ENCODE measurements at regions not wholly inside any gene's neighbourhood (a gene's known extent, or its start where the extent isn't known, plus 50 kb on each side); places are given as distances from the start of the nearest gene placed in this dataset.

DNA sequence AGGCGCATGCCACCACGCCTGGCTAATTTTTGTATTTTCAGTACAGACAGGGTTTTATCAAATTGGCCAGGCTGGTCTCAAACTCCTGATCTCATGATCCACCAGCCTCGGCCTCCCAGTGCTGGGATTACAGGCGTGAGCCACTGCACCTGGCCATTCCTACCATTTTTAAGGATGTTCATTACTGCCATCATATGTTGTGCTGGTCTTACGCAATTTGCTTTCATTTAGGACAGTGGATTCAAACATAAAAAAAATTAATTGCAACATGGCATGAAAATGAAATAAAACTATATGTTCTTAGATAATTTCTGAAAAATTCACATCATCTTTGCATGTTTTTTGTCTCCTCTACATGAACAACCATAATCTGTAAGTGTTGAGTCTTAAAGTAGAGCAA, 527.7 kb downstream of the LTN1 start:
- Histone ChIP-seq H3K4me2 (ENCODE audit: low read length) (no peak overlapping the region), H3K79me2 (ENCODE audit: control insufficient read depth, low read length) (no peaks in the 10 kb centered on the region), H4K20me1 (ENCODE audit: control insufficient read depth, insufficient read depth, low read depth, low read length) (no peaks in the 10 kb centered on the region), H3K4me1 (ENCODE audit: control insufficient read depth, low read length) (no peaks in the 10 kb centered on the region), H3K27me3 (ENCODE audit: control insufficient read depth, low read length) (no peaks in the 10 kb centered on the region), H3K9me3 (ENCODE audit: control insufficient read depth, insufficient read depth, low read length) (no peaks in the 10 kb centered on the region), H3K27ac (ENCODE audit: low read depth, low read length) (no peak overlapping the region), H3K36me3 (ENCODE audit: control insufficient read depth, low read length) (no peaks in the 10 kb centered on the region), H3K4me3 (ENCODE audit: low read length) (no peak overlapping the region), H3K9me2 (replicated peaks; ENCODE audit: control insufficient read depth, low read length) (no peaks in the 10 kb centered on the region), H3F3A (ENCODE audit: control insufficient read depth, insufficient read depth) (no peaks in the 10 kb centered on the region)
- no peak for TF ChIP-seq EZH2phosphoT487 (IDR thresholded peaks at IDR 0.05; ENCODE audit: borderline replicate concordance, low read length)
- TF ChIP-seq, protein P1, sequence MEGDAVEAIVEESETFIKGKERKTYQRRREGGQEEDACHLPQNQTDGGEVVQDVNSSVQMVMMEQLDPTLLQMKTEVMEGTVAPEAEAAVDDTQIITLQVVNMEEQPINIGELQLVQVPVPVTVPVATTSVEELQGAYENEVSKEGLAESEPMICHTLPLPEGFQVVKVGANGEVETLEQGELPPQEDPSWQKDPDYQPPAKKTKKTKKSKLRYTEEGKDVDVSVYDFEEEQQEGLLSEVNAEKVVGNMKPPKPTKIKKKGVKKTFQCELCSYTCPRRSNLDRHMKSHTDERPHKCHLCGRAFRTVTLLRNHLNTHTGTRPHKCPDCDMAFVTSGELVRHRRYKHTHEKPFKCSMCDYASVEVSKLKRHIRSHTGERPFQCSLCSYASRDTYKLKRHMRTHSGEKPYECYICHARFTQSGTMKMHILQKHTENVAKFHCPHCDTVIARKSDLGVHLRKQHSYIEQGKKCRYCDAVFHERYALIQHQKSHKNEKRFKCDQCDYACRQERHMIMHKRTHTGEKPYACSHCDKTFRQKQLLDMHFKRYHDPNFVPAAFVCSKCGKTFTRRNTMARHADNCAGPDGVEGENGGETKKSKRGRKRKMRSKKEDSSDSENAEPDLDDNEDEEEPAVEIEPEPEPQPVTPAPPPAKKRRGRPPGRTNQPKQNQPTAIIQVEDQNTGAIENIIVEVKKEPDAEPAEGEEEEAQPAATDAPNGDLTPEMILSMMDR (IDR thresholded peaks at IDR 0.05; ENCODE audit: low read depth, low read length, poor library complexity, severe bottlenecking), result no peak

DNA sequence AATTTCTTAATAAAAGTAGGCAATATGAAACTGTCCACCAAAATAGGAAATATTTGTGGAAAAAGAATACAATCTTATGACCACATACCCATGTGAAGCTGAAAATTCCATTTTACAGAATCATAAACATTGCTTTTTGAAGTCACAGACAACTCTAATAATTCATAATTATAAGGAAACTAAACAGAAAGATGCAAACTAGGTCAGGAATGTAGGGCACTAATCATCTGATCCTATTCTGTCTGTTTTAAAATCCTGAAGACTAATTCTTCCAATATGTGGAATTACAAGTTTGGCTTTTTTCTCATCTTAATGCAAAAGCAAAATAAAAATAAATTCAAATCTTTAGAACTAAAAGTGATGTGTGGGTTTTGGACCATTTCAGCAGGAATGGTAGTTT, 528.6 kb downstream of the LTN1 start:
- Histone ChIP-seq H3K9me3 (ENCODE audit: control insufficient read depth, insufficient read depth, low read length) (no peaks in the 10 kb centered on the region), H3K36me3 (ENCODE audit: control insufficient read depth, low read length) (no peaks in the 10 kb centered on the region), H3K4me1 (ENCODE audit: control insufficient read depth, low read length) (no peaks in the 10 kb centered on the region), H3K9me2 (replicated peaks; ENCODE audit: control insufficient read depth, low read length) (no peaks in the 10 kb centered on the region), H4K20me1 (ENCODE audit: control insufficient read depth, insufficient read depth, low read depth, low read length) (no peaks in the 10 kb centered on the region), H3K4me2 (ENCODE audit: low read length) (no peak overlapping the region), H3K27ac (ENCODE audit: low read depth, low read length) (no peak overlapping the region), H3F3A (ENCODE audit: control insufficient read depth, insufficient read depth) (no peaks in the 10 kb centered on the region), H3K4me3 (ENCODE audit: low read length) (no peak overlapping the region), H3K79me2 (ENCODE audit: control insufficient read depth, low read length) (no peaks in the 10 kb centered on the region), H3K27me3 (ENCODE audit: control insufficient read depth, low read length) (no peaks in the 10 kb centered on the region)
- TF ChIP-seq EZH2phosphoT487 (IDR thresholded peaks at IDR 0.05; ENCODE audit: borderline replicate concordance, low read length), result no peak
- TF ChIP-seq, protein P1 (IDR thresholded peaks at IDR 0.05; ENCODE audit: low read depth, low read length, poor library complexity, severe bottlenecking), result no peak

DNA sequence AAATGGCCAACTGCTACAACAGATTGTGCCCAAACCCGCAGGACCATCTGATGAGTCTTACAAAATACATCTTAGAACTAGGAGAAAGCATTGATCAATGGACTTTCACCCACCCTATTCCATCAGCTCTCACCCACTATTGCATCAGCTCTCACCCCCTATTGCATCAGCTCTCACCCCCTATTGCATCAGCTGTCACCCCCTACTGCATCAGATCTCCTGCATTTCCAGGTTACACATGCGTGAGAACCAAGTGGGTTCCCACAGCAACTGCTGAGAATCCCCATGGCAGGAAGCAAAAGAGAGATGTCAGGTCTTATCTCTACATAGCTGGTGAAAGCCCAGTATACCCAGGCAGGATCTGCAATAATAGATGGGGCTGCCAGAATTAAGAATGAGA, 533.5 kb downstream of the LTN1 start:
- no peak for TF ChIP-seq EZH2phosphoT487 (IDR thresholded peaks at IDR 0.05; ENCODE audit: borderline replicate concordance, low read length)
- TF ChIP-seq, protein P1 (IDR thresholded peaks at IDR 0.05; ENCODE audit: low read depth, low read length, poor library complexity, severe bottlenecking), result no peak
- H3K36me3 ChIP-seq (ENCODE audit: control insufficient read depth, low read length), result no peaks in the 10 kb centered on the region

DNA sequence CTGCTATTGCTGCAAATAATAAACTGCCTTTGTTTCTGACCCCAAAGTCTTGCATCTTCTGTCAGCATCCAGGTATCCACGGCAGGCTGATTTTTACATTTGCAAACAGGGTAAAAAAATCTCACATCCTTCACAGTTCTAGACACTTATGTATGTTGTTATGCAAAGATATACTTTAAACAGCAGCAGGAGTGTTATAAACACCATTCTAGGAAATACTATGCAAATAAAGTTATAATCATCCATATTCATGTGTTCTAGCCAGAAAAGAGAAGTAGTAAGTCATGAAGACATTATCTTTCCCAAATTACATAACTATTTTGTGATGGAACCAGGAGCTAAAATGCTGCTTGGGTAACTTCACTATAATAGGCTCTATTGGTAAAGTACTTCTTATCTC, 534.2 kb downstream of the LTN1 start:
- no peaks in the 10 kb centered on the region for H3K36me3 ChIP-seq (ENCODE audit: control insufficient read depth, low read length)
- TF ChIP-seq EZH2phosphoT487 (IDR thresholded peaks at IDR 0.05; ENCODE audit: borderline replicate concordance, low read length), result no peak
- TF ChIP-seq, protein P1 (IDR thresholded peaks at IDR 0.05; ENCODE audit: low read depth, low read length, poor library complexity, severe bottlenecking), result no peak
- no peaks in the 10 kb centered on the region for H3K9me3 ChIP-seq (ENCODE audit: control insufficient read depth, insufficient read depth, low read length)
- peaks cover 14% of the 10 kb centered on the region for H3K4me1 ChIP-seq (ENCODE audit: control insufficient read depth, low read length)
- H3K9me2 ChIP-seq (replicated peaks; ENCODE audit: control insufficient read depth, low read length), result no peaks in the 10 kb centered on the region
- no peak overlapping the region for H3K4me2 ChIP-seq (ENCODE audit: low read length)
- no peaks in the 10 kb centered on the region for H3F3A ChIP-seq (ENCODE audit: control insufficient read depth, insufficient read depth)
- no peaks in the 10 kb centered on the region for H4K20me1 ChIP-seq (ENCODE audit: control insufficient read depth, insufficient read depth, low read depth, low read length)
- H3K79me2 ChIP-seq (ENCODE audit: control insufficient read depth, low read length), result no peaks in the 10 kb centered on the region
- no peak overlapping the region for H3K4me3 ChIP-seq (ENCODE audit: low read length)
- H3K27me3 ChIP-seq (ENCODE audit: control insufficient read depth, low read length), result no peaks in the 10 kb centered on the region
- H3K27ac ChIP-seq (ENCODE audit: low read depth, low read length), result no peak overlapping the region

More for the DNA sequence above, 533.5 kb downstream of the LTN1 start:
- Histone ChIP-seq H3F3A (ENCODE audit: control insufficient read depth, insufficient read depth) (no peaks in the 10 kb centered on the region), H3K4me3 (ENCODE audit: low read length) (no peak overlapping the region), H3K27me3 (ENCODE audit: control insufficient read depth, low read length) (no peaks in the 10 kb centered on the region), H3K4me1 (ENCODE audit: control insufficient read depth, low read length) (peaks cover 14% of the 10 kb centered on the region), H4K20me1 (ENCODE audit: control insufficient read depth, insufficient read depth, low read depth, low read length) (no peaks in the 10 kb centered on the region), H3K9me3 (ENCODE audit: control insufficient read depth, insufficient read depth, low read length) (no peaks in the 10 kb centered on the region), H3K27ac (ENCODE audit: low read depth, low read length) (no peak overlapping the region), H3K79me2 (ENCODE audit: control insufficient read depth, low read length) (no peaks in the 10 kb centered on the region), H3K4me2 (ENCODE audit: low read length) (no peak overlapping the region), H3K9me2 (replicated peaks; ENCODE audit: control insufficient read depth, low read length) (no peaks in the 10 kb centered on the region)
